Calu3 (cell line): ENCODE measurements at regions not wholly inside any gene's neighbourhood (a gene's known extent, or its start where the extent isn't known, plus 50 kb on each side); places are given as distances from the start of the nearest gene placed in this dataset.
"Not testable (repeated sequence)": the region's sequence is repeated elsewhere in the genome, so short reads cannot be mapped to it uniquely, and the experiment has no call there.

Source experiments
- BruUV-seq: library from RNA; stranded (reverse); fragments of 400-500 nt; replicated peaks from 2 replicates; lab custom pipeline; 2021; lab: Mats Ljungman, UMichigan
- CTCF ChIA-PET: fragments of 300-600 bp; sonication (Branson Sonifier 250); formaldehyde crosslinking; loops from one replicate; lab custom pipeline; 2022; ENCODE audit warnings: antibody characterized with exemption; lab: Charles Lee
- DNase-seq: peaks from one replicate; pipeline ENCODE4 v3.0.0; 2022
- H3K27ac Mint-ChIP-seq: one replicate; pipeline ENCODE4 v1.8.0; 2022; ENCODE audit warnings: mixed read lengths; ENCODE audit not compliant: unreplicated experiment
- H3K27me3 Mint-ChIP-seq: one replicate; pipeline ENCODE4 v1.8.0; 2022; ENCODE audit warnings: mixed read lengths; ENCODE audit not compliant: unreplicated experiment
- H3K36me3 Mint-ChIP-seq: one replicate; pipeline ENCODE4 v1.8.0; 2022; ENCODE audit warnings: mild to moderate bottlenecking, moderate library complexity, mixed read lengths; ENCODE audit not compliant: insufficient read depth, unreplicated experiment
- H3K4me1 Mint-ChIP-seq: one replicate; pipeline ENCODE4 v1.8.0; 2022; ENCODE audit warnings: mild to moderate bottlenecking, low read depth, mixed read lengths; ENCODE audit not compliant: unreplicated experiment
- H3K4me3 Mint-ChIP-seq: one replicate; pipeline ENCODE4 v1.8.0; 2022; ENCODE audit warnings: mild to moderate bottlenecking, low read depth, moderate library complexity, mixed read lengths; ENCODE audit not compliant: unreplicated experiment
- H3K9me3 Mint-ChIP-seq: one replicate; pipeline ENCODE4 v1.8.0; 2022; ENCODE audit warnings: low read depth, mixed read lengths; ENCODE audit not compliant: unreplicated experiment
- CTCF ChIP-seq: fragments of 200-600 bp; IDR thresholded peaks from one replicate; pipeline ENCODE4 v1.8.0; 2022; ENCODE audit warnings: antibody characterized with exemption; ENCODE audit not compliant: unreplicated experiment
- intact Hi-C: fragments of 100-400 bp; cut with micrococcal nuclease; formaldehyde crosslinking; loops from one replicate; pipeline ENCODE4 v1.10.0; 2022; ENCODE audit not compliant: unreplicated experiment

- H3K27ac Mint-ChIP-seq: no peak overlapping the region
Observed at GRCh38 chr17:52965856-52966255, 807.3 kb upstream of the CA10 start.

GRCh38 chr17:52961751-52962150 is 803.2 kb upstream of the CA10 start:
- DNase-seq, H3K27me3 Mint-ChIP-seq, H3K4me3 Mint-ChIP-seq, intact Hi-C loops, H3K27ac Mint-ChIP-seq, H3K9me3 Mint-ChIP-seq, BruUV-seq, CTCF ChIA-PET, H3K4me1 Mint-ChIP-seq, H3K36me3 Mint-ChIP-seq: not testable (repeated sequence)

More at GRCh38 chr17:52965856-52966255, 807.3 kb upstream of the CA10 start:
- CTCF ChIA-PET: no interaction called here
- Mint-ChIP-seq H3K9me3 (peaks cover 4% of the 10 kb centered on the region), H3K27me3 (no peaks in the 10 kb centered on the region), H3K36me3 (no peaks in the 10 kb centered on the region), H3K4me1 (no peaks in the 10 kb centered on the region), H3K4me3 (no peak overlapping the region)
- intact Hi-C loops: no loop called here
- no TSS peak for BruUV-seq
- TF ChIP-seq CTCF: no peak
- no peak for DNase-seq

- Mint-ChIP-seq H3K36me3 (no peaks in the 10 kb centered on the region), H3K9me3 (peaks cover 2% of the 10 kb centered on the region)
- BruUV-seq: no TSS peak
Observed at GRCh38 chr17:52957411-52957810, 798.9 kb upstream of the CA10 start.

GRCh38 chr17:52947418-52947817 is 788.9 kb upstream of the CA10 start:
- H3K27me3 Mint-ChIP-seq: no peaks in the 10 kb centered on the region
- no peaks in the 10 kb centered on the region for H3K9me3 Mint-ChIP-seq
- no peaks in the 10 kb centered on the region for H3K4me1 Mint-ChIP-seq
- CTCF ChIA-PET: no interaction called here
- no peak for DNase-seq
- no peak overlapping the region for H3K27ac Mint-ChIP-seq
- intact Hi-C loops: no loop called here
- H3K4me3 Mint-ChIP-seq: no peak overlapping the region
- H3K36me3 Mint-ChIP-seq: no peaks in the 10 kb centered on the region
- TF ChIP-seq CTCF: no peak
- BruUV-seq: no TSS peak

More at GRCh38 chr17:52957411-52957810, 798.9 kb upstream of the CA10 start:
- Mint-ChIP-seq H3K4me3 (no peak overlapping the region), H3K27ac (no peak overlapping the region), H3K4me1 (no peaks in the 10 kb centered on the region), H3K27me3 (no peaks in the 10 kb centered on the region)
- intact Hi-C loops: no loop called here
- CTCF ChIA-PET: no interaction called here
- TF ChIP-seq CTCF: no peak
- no peak for DNase-seq

GRCh38 chr17:52938623-52939230 is 780.2 kb upstream of the CA10 start:
- no peaks in the 10 kb centered on the region for H3K4me1 Mint-ChIP-seq
- H3K36me3 Mint-ChIP-seq: no peaks in the 10 kb centered on the region
- peaks cover 7% of the 10 kb centered on the region for H3K9me3 Mint-ChIP-seq
- H3K27ac Mint-ChIP-seq: no peak overlapping the region
- no peak for DNase-seq
- no peak for TF ChIP-seq CTCF
- no peaks in the 10 kb centered on the region for H3K27me3 Mint-ChIP-seq
- intact Hi-C loops: no loop called here
- CTCF ChIA-PET: no interaction called here
- H3K4me3 Mint-ChIP-seq: no peak overlapping the region
- BruUV-seq: no TSS peak
